GM12874 (cell line): ENCODE measurements at regions not wholly inside any gene's neighbourhood (a gene's known extent, or its start where the extent isn't known, plus 50 kb on each side); places are given as distances from the start of the nearest gene placed in this dataset.

Source experiments
- CTCF ChIP-seq: IDR thresholded peaks from 2 replicates; pipeline ENCODE4 v1.5.1; 2011; ENCODE audit warnings: low read depth, mild to moderate bottlenecking, control low read depth, low read length, moderate library complexity; ENCODE audit not compliant: insufficient read depth

- no peak for TF ChIP-seq CTCF
These were observed 426.4 kb downstream of the PCNX1 start for GRCh38 chr14:71333705-71334104.

GRCh38 chr14:71336489-71337192, 429.4 kb downstream of the PCNX1 start:
- no peak for TF ChIP-seq CTCF

- TF ChIP-seq CTCF, result no peak
These were observed 430.9 kb downstream of the PCNX1 start for GRCh38 chr14:71338153-71338552.

- TF ChIP-seq CTCF, result no peak
These were observed 432.6 kb downstream of the PCNX1 start for GRCh38 chr14:71339650-71340415.

GRCh38 chr14:71341156-71341555, 433.9 kb downstream of the PCNX1 start:
- no peak for TF ChIP-seq CTCF

- no peak for TF ChIP-seq CTCF
These were observed 436.5 kb downstream of the PCNX1 start for GRCh38 chr14:71343724-71344123.

- TF ChIP-seq CTCF, result no peak
These were observed 437.2 kb downstream of the PCNX1 start for GRCh38 chr14:71344506-71344905.
